Activated T-cell treated with anti-CD3 and anti-CD28 coated beads, Interleukin-2, amount 50 U/mL, for 4 hours (primary cell): ENCODE measurements at regions not wholly inside any gene's neighbourhood (a gene's known extent, or its start where the extent isn't known, plus 50 kb on each side); places are given as distances from the start of the nearest gene placed in this dataset.
"Not testable (repeated sequence)": the region's sequence is repeated elsewhere in the genome, so short reads cannot be mapped to it uniquely, and the experiment has no call there.

ENCODE experiments used
- ATAC-seq, 2 donors: fragments of 200-7000 bp; cut with Tn5 transposase; one replicate each; pipeline ENCODE4 v1.10.0; 2021
- DNase-seq: peaks from one replicate; pipeline ENCODE4 v3.0.0-alpha.2; 2020
- H3K27me3 Mint-ChIP-seq: one replicate; pipeline ENCODE4 v1.8.0; 2021; ENCODE audit warnings: low read depth, mixed read lengths
- H3K36me3 Mint-ChIP-seq: one replicate; pipeline ENCODE4 v1.8.0; 2022; ENCODE audit warnings: mixed read lengths; ENCODE audit not compliant: insufficient read depth
- H3K4me1 Mint-ChIP-seq: one replicate; pipeline ENCODE4 v1.8.0; 2021; ENCODE audit warnings: low read depth, mixed read lengths
- H3K4me3 Mint-ChIP-seq: one replicate; pipeline ENCODE4 v1.8.0; 2021; ENCODE audit warnings: mild to moderate bottlenecking, moderate library complexity, mixed read lengths
- H3K9me3 Mint-ChIP-seq: one replicate; pipeline ENCODE4 v1.8.0; 2021; ENCODE audit warnings: mixed read lengths

DNA sequence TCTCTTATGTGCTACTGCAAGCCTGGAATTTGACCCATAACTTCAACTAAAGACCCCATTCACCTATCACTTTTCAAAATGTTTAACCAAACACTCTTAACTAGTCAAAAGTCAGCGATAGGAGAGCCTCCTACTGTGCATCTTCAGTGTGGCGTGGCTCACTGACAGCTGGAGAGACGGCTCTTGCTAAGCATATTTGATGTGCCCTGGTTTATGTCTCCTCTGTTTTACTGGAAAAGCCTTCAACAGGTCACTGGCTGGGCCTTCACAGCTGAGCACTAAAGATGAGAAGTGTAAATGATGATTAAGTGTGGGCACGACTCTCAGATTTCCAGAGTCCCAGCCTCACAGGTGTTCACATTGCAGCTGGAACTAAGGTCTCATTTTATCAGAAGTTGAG, 472.1 kb downstream of the SEMA3D start:
- Mint-ChIP-seq H3K27me3 (no peaks in the 10 kb centered on the region), H3K4me1 (no peaks in the 10 kb centered on the region), H3K36me3 (no peaks in the 10 kb centered on the region), H3K4me3 (no peak overlapping the region), H3K9me3 (no peaks in the 10 kb centered on the region)
- no peak for ATAC-seq
- no peak for DNase-seq

DNA sequence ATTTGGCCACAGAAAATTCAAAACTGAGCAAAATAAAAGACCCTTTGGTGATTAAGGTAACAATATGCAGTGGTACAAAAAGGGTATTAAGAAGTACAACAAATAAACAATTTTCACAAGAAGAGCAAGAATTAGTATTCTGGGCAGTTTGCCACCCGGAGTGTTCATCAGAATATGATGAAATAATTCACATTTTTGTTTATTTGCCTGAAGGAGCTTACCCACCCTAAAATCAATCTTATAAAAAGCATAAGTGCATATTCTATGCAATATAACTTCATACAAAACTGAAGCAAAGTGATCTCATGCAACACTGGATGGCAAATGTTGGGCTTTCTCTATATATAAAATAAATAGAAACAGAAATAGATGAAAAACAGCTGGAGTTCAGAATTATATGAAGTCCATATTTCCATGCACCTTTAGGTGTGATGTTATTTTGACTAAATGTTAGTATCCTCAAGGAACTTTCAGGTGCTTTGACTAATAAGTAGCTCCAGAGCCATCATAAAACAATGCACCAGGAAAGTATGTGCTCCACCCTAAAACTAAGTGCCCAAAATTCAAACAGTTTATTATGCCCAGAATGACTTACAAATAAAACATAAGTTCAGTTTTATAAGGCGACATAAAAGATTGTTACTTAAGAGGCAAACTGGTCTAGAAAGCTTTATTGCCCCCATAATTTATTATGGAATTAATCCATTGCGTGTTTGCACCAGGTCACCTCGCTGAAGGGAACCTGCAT, 474.3 kb downstream of the SEMA3D start:
- Mint-ChIP-seq H3K4me3 (no peak overlapping the region), H3K36me3 (no peaks in the 10 kb centered on the region), H3K9me3 (no peaks in the 10 kb centered on the region), H3K27me3 (no peaks in the 10 kb centered on the region), H3K4me1 (no peaks in the 10 kb centered on the region)
- ATAC-seq: no peak
- DNase-seq: no peak

DNA sequence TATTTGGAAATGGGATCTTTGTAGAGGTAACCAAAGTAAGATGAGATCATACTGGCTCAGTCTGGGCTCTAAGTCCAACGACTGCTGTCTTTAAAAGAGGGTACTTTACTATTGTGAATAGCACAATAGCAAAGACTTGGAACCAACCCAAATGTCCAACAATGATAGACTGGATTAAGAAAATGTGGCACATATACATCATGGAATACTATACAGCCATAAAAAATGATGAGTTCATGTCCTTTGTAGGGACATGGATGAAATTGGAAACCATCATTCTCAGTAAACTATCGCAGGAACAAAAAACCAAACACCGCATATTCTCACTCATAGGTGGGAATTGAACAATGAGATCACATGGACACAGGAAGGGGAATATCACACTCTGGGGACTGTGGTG, 476.3 kb downstream of the SEMA3D start:
- not testable (repeated sequence) for H3K4me3 Mint-ChIP-seq, DNase-seq, H3K9me3 Mint-ChIP-seq, H3K27me3 Mint-ChIP-seq, H3K36me3 Mint-ChIP-seq, H3K4me1 Mint-ChIP-seq, ATAC-seq

DNA sequence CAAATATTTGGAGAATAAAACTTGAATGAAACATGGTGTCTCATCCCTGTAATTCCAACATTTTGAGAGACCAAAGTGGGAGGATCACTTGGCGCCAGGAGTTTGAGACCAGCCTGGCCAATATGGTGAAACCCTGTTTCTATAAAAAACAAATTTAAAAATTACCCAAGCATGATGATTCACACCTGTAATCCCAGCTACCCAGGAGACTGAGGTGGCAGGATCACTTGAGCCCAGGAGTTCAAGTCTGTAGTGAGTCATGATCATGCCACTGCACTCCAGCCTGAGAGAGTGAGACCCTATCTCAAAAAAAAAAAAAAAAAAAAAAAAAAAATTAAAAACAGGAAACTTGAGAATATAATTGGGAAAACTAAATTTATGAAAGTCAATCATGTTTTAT, 481.1 kb downstream of the SEMA3D start:
- Mint-ChIP-seq H3K9me3 (no peaks in the 10 kb centered on the region), H3K4me1 (no peaks in the 10 kb centered on the region), H3K36me3 (no peaks in the 10 kb centered on the region), H3K4me3 (no peak overlapping the region), H3K27me3 (no peaks in the 10 kb centered on the region)
- DNase-seq (no peak), ATAC-seq (no peak)

DNA sequence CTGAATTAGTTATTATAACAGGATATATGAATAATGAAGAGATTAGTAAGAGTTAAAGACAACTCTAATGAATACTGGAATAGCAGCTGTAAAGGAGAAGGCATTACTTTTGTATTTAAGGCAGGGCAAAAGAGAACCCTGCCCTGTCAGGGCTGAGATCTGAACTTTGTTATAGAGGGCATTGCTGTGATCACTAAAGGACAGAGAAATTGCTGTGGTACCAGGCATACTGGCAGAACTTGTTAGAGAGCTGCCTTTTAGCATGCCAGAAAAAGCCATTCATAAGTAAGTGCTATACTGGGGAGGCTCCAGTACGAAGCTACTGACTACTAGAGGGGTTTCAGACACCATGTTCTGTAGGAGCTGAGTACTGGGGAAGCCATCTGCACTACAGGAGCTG, 481.8 kb downstream of the SEMA3D start:
- H3K9me3 Mint-ChIP-seq: no peaks in the 10 kb centered on the region
- H3K27me3 Mint-ChIP-seq: no peaks in the 10 kb centered on the region
- H3K4me3 Mint-ChIP-seq: no peak overlapping the region
- ATAC-seq: no peak
- H3K4me1 Mint-ChIP-seq: no peaks in the 10 kb centered on the region
- no peak for DNase-seq
- no peaks in the 10 kb centered on the region for H3K36me3 Mint-ChIP-seq

DNA sequence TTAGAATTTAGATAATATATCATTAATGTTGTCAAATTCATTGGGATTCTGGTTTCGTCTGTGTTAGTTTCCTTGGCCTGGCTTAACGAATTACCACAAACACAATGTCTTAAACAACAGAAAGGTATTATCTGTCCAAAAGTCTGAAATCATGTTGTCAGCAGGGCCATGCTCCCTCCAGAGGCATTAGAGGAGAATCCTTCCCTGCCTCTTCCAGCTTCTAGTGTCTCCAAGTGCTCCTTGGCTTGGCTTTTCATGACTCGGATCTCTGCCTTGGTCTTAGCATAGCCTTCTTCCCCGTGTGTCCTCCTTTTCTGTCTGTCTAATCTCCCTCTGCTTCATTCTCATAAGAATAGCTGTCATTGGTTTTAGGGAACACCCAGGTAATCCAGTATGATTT, 482.5 kb downstream of the SEMA3D start:
- Mint-ChIP-seq H3K9me3 (no peaks in the 10 kb centered on the region), H3K4me1 (no peaks in the 10 kb centered on the region), H3K36me3 (no peaks in the 10 kb centered on the region), H3K4me3 (no peak overlapping the region), H3K27me3 (no peaks in the 10 kb centered on the region)
- no peak for DNase-seq
- ATAC-seq: no peak

DNA sequence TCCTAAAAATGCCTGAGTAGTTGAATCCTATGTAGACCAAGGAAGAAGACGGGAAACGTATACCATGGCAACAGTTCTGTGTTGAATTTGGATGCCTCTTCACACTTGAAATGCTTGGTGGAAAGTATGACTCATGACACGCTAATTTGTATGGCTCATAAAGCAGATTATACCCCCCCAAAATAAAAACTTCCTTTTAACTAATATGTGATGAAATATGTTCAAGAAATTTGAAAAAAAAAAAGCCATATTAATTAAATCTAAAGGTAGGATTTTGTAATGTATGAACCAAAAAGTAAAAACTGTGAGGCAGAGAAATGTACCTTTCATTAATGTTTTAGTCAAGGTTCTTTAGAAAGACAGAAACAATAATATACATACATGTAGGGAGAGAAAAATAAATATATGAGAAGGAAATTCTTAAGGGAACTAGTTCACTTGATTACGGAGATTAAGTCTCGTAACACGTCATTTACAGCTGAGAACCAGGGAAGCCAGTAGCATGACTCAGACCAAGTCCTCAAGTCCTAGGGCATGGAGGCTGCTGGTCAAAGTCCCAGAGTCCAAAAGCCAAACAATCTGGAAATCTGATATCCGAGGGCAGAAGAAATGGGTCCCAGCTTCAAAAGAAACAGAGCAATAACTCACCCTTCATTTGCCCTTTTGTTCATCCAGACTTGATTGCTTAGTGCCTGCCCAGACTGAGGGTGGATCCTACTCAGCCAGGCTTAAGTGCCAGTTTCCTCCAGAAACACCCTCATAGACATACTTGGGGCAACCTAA, 485.1 kb downstream of the SEMA3D start:
- H3K36me3 Mint-ChIP-seq: no peaks in the 10 kb centered on the region
- ATAC-seq (no peak), DNase-seq (no peak)
- no peaks in the 10 kb centered on the region for H3K9me3 Mint-ChIP-seq
- H3K4me3 Mint-ChIP-seq: no peak overlapping the region
- no peaks in the 10 kb centered on the region for H3K4me1 Mint-ChIP-seq
- no peaks in the 10 kb centered on the region for H3K27me3 Mint-ChIP-seq

DNA sequence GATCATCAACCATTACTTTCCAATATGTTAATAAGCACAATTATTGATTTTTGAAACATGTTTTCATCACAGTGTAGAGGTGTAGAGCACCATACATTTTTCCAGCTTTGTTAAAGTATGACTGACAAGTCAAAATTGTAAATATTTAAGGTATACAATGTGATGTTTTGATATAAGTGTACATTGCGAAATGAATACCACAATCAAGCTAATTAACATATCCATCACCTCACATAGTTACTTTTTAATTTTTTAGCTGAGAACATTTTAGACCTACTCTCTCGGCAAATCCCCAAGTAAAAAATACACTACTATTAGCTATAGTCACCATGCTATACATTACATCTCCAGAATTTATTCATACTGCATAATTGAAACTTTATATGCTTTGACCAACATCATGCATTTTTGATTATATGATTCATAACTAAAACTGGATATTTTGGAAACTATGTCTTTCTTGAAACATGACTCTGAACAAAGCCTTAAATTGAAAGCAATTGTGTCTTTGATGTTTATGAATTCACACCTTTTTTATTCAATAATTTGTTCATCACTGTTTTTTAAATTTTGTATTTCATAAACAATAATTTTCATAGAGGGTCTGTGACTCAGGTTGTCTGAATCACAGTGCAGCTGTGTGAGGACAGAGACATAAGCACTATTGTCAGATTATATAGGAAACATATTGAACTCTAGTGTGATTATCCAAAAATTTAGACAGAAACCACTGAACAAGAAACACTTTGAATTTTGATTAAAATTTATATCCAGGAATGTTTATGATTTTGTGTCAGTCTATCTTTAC, 486.1 kb downstream of the SEMA3D start:
- H3K9me3 Mint-ChIP-seq: no peaks in the 10 kb centered on the region
- H3K4me1 Mint-ChIP-seq: no peaks in the 10 kb centered on the region
- ATAC-seq: no peak
- H3K4me3 Mint-ChIP-seq: no peak overlapping the region
- no peak for DNase-seq
- no peaks in the 10 kb centered on the region for H3K36me3 Mint-ChIP-seq
- no peaks in the 10 kb centered on the region for H3K27me3 Mint-ChIP-seq

GRCh38 chr7:84697506-84697905, 489.4 kb downstream of the SEMA3D start:
- H3K4me1 Mint-ChIP-seq: no peaks in the 10 kb centered on the region
- no peaks in the 10 kb centered on the region for H3K27me3 Mint-ChIP-seq

DNA sequence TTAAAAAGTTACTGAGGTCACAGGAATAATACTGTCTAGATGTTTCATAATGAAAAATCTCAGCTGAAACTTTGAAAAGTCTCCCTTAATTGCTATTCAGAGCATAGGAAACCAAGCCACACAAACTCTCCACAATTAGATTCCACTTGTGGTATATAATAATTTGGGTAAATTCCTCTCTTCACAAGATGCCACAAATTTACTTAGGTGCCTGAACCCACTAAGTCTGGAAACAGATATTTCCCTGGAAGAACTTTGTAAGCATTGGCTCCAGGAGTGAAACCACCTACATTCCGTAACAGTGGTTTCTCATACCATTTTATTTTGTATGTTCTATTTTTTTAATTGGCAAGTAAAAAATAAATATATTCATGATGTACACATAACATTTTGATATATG, 493.4 kb downstream of the SEMA3D start:
- no peaks in the 10 kb centered on the region for H3K36me3 Mint-ChIP-seq
- no peaks in the 10 kb centered on the region for H3K27me3 Mint-ChIP-seq
- no peak for DNase-seq

More at GRCh38 chr7:84697506-84697905, 489.4 kb downstream of the SEMA3D start:
- ATAC-seq (no peak), DNase-seq (no peak)
- Mint-ChIP-seq H3K36me3 (no peaks in the 10 kb centered on the region), H3K4me3 (no peak overlapping the region), H3K9me3 (peaks cover 3% of the 10 kb centered on the region)

DNA sequence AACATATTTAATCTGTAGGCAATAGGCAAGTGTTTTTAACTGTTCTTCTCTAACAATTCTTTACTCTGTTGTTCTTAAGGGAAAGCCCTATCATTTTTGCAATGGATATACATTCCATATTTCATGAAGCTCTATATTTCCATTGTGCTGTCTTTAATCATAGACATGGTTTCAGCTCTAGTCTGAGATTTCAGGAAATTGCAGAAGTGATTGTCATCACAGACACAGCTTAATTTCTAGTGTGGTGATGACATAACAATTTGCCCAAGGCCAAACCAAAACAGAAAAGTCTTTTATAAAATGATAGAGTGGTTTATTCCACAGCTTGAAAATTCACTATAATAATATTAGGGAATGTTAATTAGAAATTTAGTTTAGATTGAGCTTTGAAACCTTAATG, 494.1 kb upstream of the SEMA3A start:
- Mint-ChIP-seq H3K36me3 (no peaks in the 10 kb centered on the region), H3K4me3 (no peak overlapping the region), H3K9me3 (peaks cover 7% of the 10 kb centered on the region), H3K4me1 (no peaks in the 10 kb centered on the region), H3K27me3 (no peaks in the 10 kb centered on the region)
- DNase-seq (no peak), ATAC-seq (no peak)

More for the DNA sequence above, 493.4 kb downstream of the SEMA3D start:
- no peak overlapping the region for H3K4me3 Mint-ChIP-seq
- H3K4me1 Mint-ChIP-seq: no peaks in the 10 kb centered on the region
- H3K9me3 Mint-ChIP-seq: peaks cover 7% of the 10 kb centered on the region
- ATAC-seq: no peak

- H3K27me3 Mint-ChIP-seq: no peaks in the 10 kb centered on the region
- no peak for ATAC-seq
Measured at GRCh38 chr7:84686373-84686772, 491.8 kb upstream of the SEMA3A start.

DNA sequence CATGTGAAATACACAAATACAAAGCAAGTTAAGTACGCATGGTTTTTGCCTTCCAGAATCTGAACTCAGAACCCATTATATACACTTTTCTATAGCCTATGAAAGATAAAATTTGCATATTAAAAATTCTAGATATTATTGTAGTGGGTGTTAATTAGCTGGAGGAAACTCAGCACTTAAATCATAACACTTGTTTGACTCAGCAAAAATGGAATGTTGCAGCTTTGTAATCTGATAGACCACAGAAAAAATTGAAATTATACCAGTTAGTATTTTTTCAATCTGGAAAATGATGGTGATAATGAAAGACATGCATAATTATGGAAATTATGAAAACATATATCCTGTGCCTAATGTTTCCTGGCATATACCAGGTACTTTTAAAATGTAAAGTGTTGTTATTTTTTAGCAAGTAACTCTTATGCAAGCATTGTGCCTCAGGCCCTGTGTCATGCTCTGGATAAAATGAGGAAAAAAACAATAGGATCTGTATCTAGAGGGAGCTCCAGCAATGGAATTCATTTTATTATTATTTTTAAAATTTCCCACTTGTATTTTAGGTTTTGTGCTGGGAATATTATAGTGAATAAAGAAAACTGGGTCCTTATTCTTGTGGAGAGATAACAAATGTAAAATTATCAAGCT, 490.4 kb upstream of the SEMA3A start:
- H3K4me3 Mint-ChIP-seq: no peak overlapping the region
- ATAC-seq (no peak), DNase-seq (no peak)
- H3K36me3 Mint-ChIP-seq: no peaks in the 10 kb centered on the region
- peaks cover 3% of the 10 kb centered on the region for H3K9me3 Mint-ChIP-seq
- H3K4me1 Mint-ChIP-seq: no peaks in the 10 kb centered on the region
- no peaks in the 10 kb centered on the region for H3K27me3 Mint-ChIP-seq

More at GRCh38 chr7:84686373-84686772, 491.8 kb upstream of the SEMA3A start:
- H3K4me3 Mint-ChIP-seq: no peak overlapping the region
- H3K36me3 Mint-ChIP-seq: no peaks in the 10 kb centered on the region
- no peak for DNase-seq
- peaks cover 7% of the 10 kb centered on the region for H3K9me3 Mint-ChIP-seq
- no peaks in the 10 kb centered on the region for H3K4me1 Mint-ChIP-seq

DNA sequence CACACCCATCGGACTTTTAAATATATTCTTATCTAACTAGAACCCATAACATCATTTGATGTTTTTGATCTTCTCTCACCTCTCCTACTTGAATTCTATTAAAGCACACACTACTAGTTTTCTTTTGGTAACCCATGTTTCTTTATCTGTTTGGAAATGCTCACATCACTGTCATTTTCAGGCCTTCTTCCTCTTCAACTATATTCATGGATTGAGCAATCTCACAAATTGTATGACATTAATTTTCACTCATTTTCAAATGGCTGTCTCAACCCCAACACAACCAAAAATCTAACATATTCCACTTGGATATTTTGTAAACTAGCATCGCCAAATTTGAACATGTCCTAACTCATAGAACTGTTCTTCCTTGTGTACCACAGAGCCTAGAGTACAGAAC, 488.0 kb upstream of the SEMA3A start:
- Mint-ChIP-seq H3K9me3 (peaks cover 3% of the 10 kb centered on the region), H3K36me3 (no peaks in the 10 kb centered on the region), H3K4me1 (no peaks in the 10 kb centered on the region), H3K4me3 (no peak overlapping the region), H3K27me3 (no peaks in the 10 kb centered on the region)
- ATAC-seq: no peak
- no peak for DNase-seq
